H9 (cell line): ENCODE measurements at regions not wholly inside any gene's neighbourhood (a gene's known extent, or its start where the extent isn't known, plus 50 kb on each side); places are given as distances from the start of the nearest gene placed in this dataset.

Source experiments
- DNase-seq: peaks from one replicate; pipeline ENCODE4 v3.0.0-alpha.2; 2017
- H2AFZ ChIP-seq: one replicate; pipeline ENCODE4 v1.6.1; 2013; ENCODE audit warnings: mild to moderate bottlenecking, low read length, control low read depth, moderate library complexity
- H2AK5ac ChIP-seq: 2 replicates; pipeline ENCODE4 v1.6.1; 2013; ENCODE audit warnings: low read length, control low read depth, mixed read lengths; ENCODE audit not compliant: insufficient read length
- H2BK120ac ChIP-seq: one replicate; pipeline ENCODE4 v1.6.1; 2013; ENCODE audit warnings: low read depth, mild to moderate bottlenecking, low read length, control low read depth, inconsistent platforms; ENCODE audit not compliant: poor library complexity, severe bottlenecking
- H2BK12ac ChIP-seq: 2 replicates; pipeline ENCODE4 v1.6.1; 2013; ENCODE audit warnings: low read length, control low read depth, mixed read lengths, low read depth; ENCODE audit not compliant: insufficient read length
- H2BK15ac ChIP-seq: 2 replicates; pipeline ENCODE4 v1.6.1; 2013; ENCODE audit warnings: low read depth, low read length, control low read depth
- H2BK20ac ChIP-seq: one replicate; pipeline ENCODE4 v1.6.1; 2013; ENCODE audit warnings: low read depth, mild to moderate bottlenecking, low read length, control low read depth, inconsistent platforms; ENCODE audit not compliant: poor library complexity, severe bottlenecking
- H2BK5ac ChIP-seq: 2 replicates; pipeline ENCODE4 v1.6.1; 2013; ENCODE audit warnings: low read length, control low read depth, mixed read lengths; ENCODE audit not compliant: insufficient read length
- H3K14ac ChIP-seq: 2 replicates; pipeline ENCODE4 v1.6.1; 2013; ENCODE audit warnings: low read length, control low read depth; ENCODE audit not compliant: insufficient read depth
- H3K18ac ChIP-seq: 2 replicates; pipeline ENCODE4 v1.6.1; 2013; ENCODE audit warnings: low read depth, mild to moderate bottlenecking, mixed read lengths, low read length, control low read depth; ENCODE audit not compliant: insufficient read length
- H3K23ac ChIP-seq: 2 replicates; pipeline ENCODE4 v1.6.1; 2013; ENCODE audit warnings: low read length, control low read depth, mixed read lengths, low read depth; ENCODE audit not compliant: insufficient read length
- H3K23me2 ChIP-seq: 2 replicates; pipeline ENCODE4 v1.6.1; 2013; ENCODE audit warnings: low read depth, mild to moderate bottlenecking, mixed read lengths, low read length, control low read depth; ENCODE audit not compliant: insufficient read length, poor library complexity, severe bottlenecking
- H3K27ac ChIP-seq: 2 replicates; pipeline ENCODE4 v1.5.1; 2013; ENCODE audit warnings: low read length, control low read depth, mixed read lengths, low read depth; ENCODE audit not compliant: insufficient read length
- H3K27me3 ChIP-seq: 2 replicates; pipeline ENCODE4 v1.6.1; 2013; ENCODE audit warnings: low read length, control low read depth, inconsistent platforms; ENCODE audit not compliant: insufficient read depth
- H3K4ac ChIP-seq: 2 replicates; pipeline ENCODE4 v1.6.1; 2013; ENCODE audit warnings: low read depth, mild to moderate bottlenecking, control low read depth, inconsistent platforms, low read length, moderate library complexity
- H3K4me1 ChIP-seq: 2 replicates; pipeline ENCODE4 v1.6.1; 2013; ENCODE audit warnings: low read length, control low read depth, inconsistent platforms; ENCODE audit not compliant: insufficient read depth
- H3K4me2 ChIP-seq: 2 replicates; pipeline ENCODE4 v1.6.1; 2013; ENCODE audit warnings: low read length, control low read depth, mixed read lengths; ENCODE audit not compliant: insufficient read length, insufficient read depth
- H3K56ac ChIP-seq: 2 replicates; pipeline ENCODE4 v1.6.1; 2013; ENCODE audit warnings: low read depth, mild to moderate bottlenecking, mixed read lengths, low read length, control low read depth; ENCODE audit not compliant: insufficient read length
- H3K79me1 ChIP-seq: 2 replicates; pipeline ENCODE4 v1.6.1; 2013; ENCODE audit warnings: low read depth, mild to moderate bottlenecking, moderate library complexity, low read length, control low read depth, inconsistent platforms; ENCODE audit not compliant: insufficient read depth, poor library complexity, severe bottlenecking
- H3K79me2 ChIP-seq: 2 replicates; pipeline ENCODE4 v1.6.1; 2013; ENCODE audit warnings: low read length, control low read depth, inconsistent platforms; ENCODE audit not compliant: insufficient read depth
- H3K9ac ChIP-seq: 2 replicates; pipeline ENCODE4 v1.6.1; 2013; ENCODE audit warnings: low read length, control low read depth, mixed read lengths; ENCODE audit not compliant: insufficient read length; ENCODE audit errors: extremely low read depth
- H3K9me3 ChIP-seq: one replicate; pipeline ENCODE4 v1.6.1; 2013; ENCODE audit warnings: low read depth, low read length, inconsistent platforms; ENCODE audit not compliant: control insufficient read depth
- H3T11ph ChIP-seq: one replicate; pipeline ENCODE4 v1.6.1; 2013; ENCODE audit warnings: mild to moderate bottlenecking, low read length, control low read depth, inconsistent platforms
- H4K20me1 ChIP-seq: one replicate; pipeline ENCODE4 v1.6.1; 2013; ENCODE audit not compliant: control insufficient read depth, insufficient read length, insufficient read depth
- H4K5ac ChIP-seq: 2 replicates; pipeline ENCODE4 v1.6.1; 2013; ENCODE audit warnings: low read depth, mild to moderate bottlenecking, mixed read lengths, low read length, control low read depth; ENCODE audit not compliant: insufficient read length
- H4K8ac ChIP-seq: replicated peaks from 2 replicates; pipeline ENCODE4 v1.6.1; 2013; ENCODE audit warnings: low read length, control low read depth, mixed read lengths, low read depth; ENCODE audit not compliant: insufficient read length
- H4K91ac ChIP-seq: 2 replicates; pipeline ENCODE4 v1.6.1; 2013; ENCODE audit warnings: low read depth, mild to moderate bottlenecking, moderate library complexity, mixed read lengths, low read length, control low read depth; ENCODE audit not compliant: insufficient read length
- H3K27ac Mint-ChIP-seq, 3 experiments: 2 replicates in 2 of 3; 3 replicates in 1 of 3; pipeline ENCODE4 v1.8.0; 2020 to 2021; ENCODE audit warnings: mixed read lengths in 3 of 3, mild to moderate bottlenecking in 1 of 3, moderate library complexity in 1 of 3
- H3K27me3 Mint-ChIP-seq: 2 replicates; pipeline ENCODE4 v1.8.0; 2021; ENCODE audit warnings: low read depth, mild to moderate bottlenecking, moderate library complexity, mixed read lengths
- H3K36me3 Mint-ChIP-seq, 3 experiments: 2 replicates in 2 of 3; 3 replicates in 1 of 3; pipeline ENCODE4 v1.8.0; 2020 to 2021; ENCODE audit warnings: low read depth in 3 of 3, mixed read lengths in 3 of 3; ENCODE audit not compliant: insufficient read depth in 1 of 3
- H3K4me1 Mint-ChIP-seq, 2 experiments: 2 replicates each; pipeline ENCODE4 v1.8.0; 2020; ENCODE audit warnings: mixed read lengths in 2 of 2
- H3K4me3 Mint-ChIP-seq, 2 experiments: 2 replicates in 1 of 2; 3 replicates in 1 of 2; pipeline ENCODE4 v1.8.0; 2020 to 2021; ENCODE audit warnings: mild to moderate bottlenecking in 2 of 2, mixed read lengths in 2 of 2, moderate library complexity in 1 of 2
- H3K9me3 Mint-ChIP-seq, 2 experiments: 2 replicates in 1 of 2; 3 replicates in 1 of 2; pipeline ENCODE4 v1.8.0; 2020; ENCODE audit warnings: mild to moderate bottlenecking in 2 of 2, mixed read lengths in 2 of 2, moderate library complexity in 1 of 2
- CTCF ChIP-seq: fragments of 200-600 bp; sonication (generic); conservative IDR thresholded peaks from 3 replicates; pipeline ENCODE4 v1.8.0; 2021; ENCODE audit warnings: antibody characterized with exemption, mild to moderate bottlenecking
- WGBS: extraction: QIAGEN DNeasy Blood & Tissue Kit; methylation state at CpG from one replicate; pipeline ENCODE4 v1.1.7; 2013; ENCODE audit warnings: missing lambda C conversion rate, low lambda C conversion rate, mixed read lengths; ENCODE audit not compliant: insufficient read length; ENCODE audit errors: extremely low coverage; 5-methylcytosine and 5-hydroxymethylcytosine counted together

GRCh38 chr5:92023141-92023471 is 640.0 kb upstream of the ARRDC3 start:
- no peak overlapping the region for H3K27ac Mint-ChIP-seq
- Histone ChIP-seq H3K4me1 (no peaks in the 10 kb centered on the region), H3K4ac (no peak overlapping the region), H3K27ac (no peak overlapping the region), H3K23me2 (no peaks in the 10 kb centered on the region), H3K27me3 (no peaks in the 10 kb centered on the region), H2BK15ac (no peak overlapping the region), H3T11ph (no peak overlapping the region), H4K20me1 (no peaks in the 10 kb centered on the region), H3K14ac (no peak overlapping the region), H4K91ac (no peak overlapping the region), H2BK120ac (no peak overlapping the region), H3K4me2 (no peak overlapping the region), H2BK12ac (no peak overlapping the region), H3K9me3 (no peaks in the 10 kb centered on the region), H3K18ac (no peak overlapping the region), H4K5ac (no peak overlapping the region), H2AFZ (no peak overlapping the region), H3K23ac (no peak overlapping the region), H2AK5ac (no peak overlapping the region), H3K56ac (no peak overlapping the region), H3K9ac (no peak overlapping the region), H3K79me2 (no peaks in the 10 kb centered on the region), H4K8ac (no peak overlapping the region), H2BK20ac (no peak overlapping the region), H2BK5ac (no peak overlapping the region), H3K79me1 (no peaks in the 10 kb centered on the region)
- DNase-seq, result no peak
- no peaks in the 10 kb centered on the region for H3K9me3 Mint-ChIP-seq
- no peaks in the 10 kb centered on the region for H3K4me1 Mint-ChIP-seq
- no peaks in the 10 kb centered on the region for H3K36me3 Mint-ChIP-seq
- no peak for TF ChIP-seq CTCF
- WGBS, result no CpG with 5 or more reads among the region's 1 CpG
- H3K4me3 Mint-ChIP-seq, result no peak overlapping the region
- no peaks in the 10 kb centered on the region for H3K27me3 Mint-ChIP-seq
